ENCODE measurements at regions not wholly inside any gene's neighbourhood (a gene's known extent, or its start where the extent isn't known, plus 50 kb on each side); places are given as distances from the start of the nearest gene placed in this dataset.

DNA sequence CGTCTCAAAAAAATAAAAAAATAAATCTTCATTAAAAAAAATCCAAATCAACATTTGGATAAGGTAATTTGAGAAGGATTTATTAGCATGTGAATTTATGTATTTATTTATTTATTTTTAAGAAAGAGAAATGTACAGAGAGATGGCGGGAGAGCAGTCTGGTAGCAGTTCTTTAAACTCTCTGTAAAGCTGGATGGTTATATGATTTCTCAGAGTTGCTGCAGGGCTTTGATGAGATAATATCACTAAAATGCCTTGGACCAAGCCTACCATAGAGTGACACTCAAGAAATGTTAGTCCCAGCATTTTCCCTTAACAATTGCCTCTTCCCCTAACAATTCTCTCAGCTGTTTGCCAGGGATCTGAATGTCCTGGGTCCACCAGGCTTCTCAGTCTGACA is 103.4 kb upstream of the LNX1 start:
- TF ChIP-seq ZKSCAN5 (CRISPR knock-in tag; IDR thresholded peaks at IDR 0.05) (no peak), ZSCAN9 (CRISPR knock-in tag; IDR thresholded peaks at IDR 0.05; ENCODE audit: borderline replicate concordance) (no peak), ATF2 (CRISPR knock-in tag; IDR thresholded peaks at IDR 0.05) (no peak)
